CD14-positive monocyte (primary cell): ENCODE measurements at regions not wholly inside any gene's neighbourhood (a gene's known extent, or its start where the extent isn't known, plus 50 kb on each side); places are given as distances from the start of the nearest gene placed in this dataset.

Experiments
- DNase-seq, 3 donors: peaks; one replicate each; pipeline ENCODE4 v3.0.0-alpha.2; 2011 to 2022
- H2AFZ ChIP-seq: 2 replicates; pipeline ENCODE4 v1.6.0; 2012; ENCODE audit warnings: mild to moderate bottlenecking, low read depth, low read length, inconsistent platforms; ENCODE audit not compliant: insufficient read depth, poor library complexity, severe bottlenecking
- H3K27ac ChIP-seq, 2 donors: 1 replicate in 1 of 2; 2 replicates in 1 of 2; pipeline ENCODE4 v1.5.1; 2012 to 2013; ENCODE audit warnings: low read length in 2 of 2, control low read depth in 1 of 2, inconsistent platforms in 1 of 2, low read depth in 1 of 2, mild to moderate bottlenecking in 1 of 2
- H3K27me3 ChIP-seq, 2 donors: one replicate each; pipeline versions ENCODE4 v1.6.0 to v1.6.1; 2011 to 2013; ENCODE audit warnings: low read length in 2 of 2; ENCODE audit not compliant: control insufficient read depth in 2 of 2, insufficient read depth in 2 of 2
- H3K36me3 ChIP-seq, 2 donors: replicated peaks in 1 of 2; 1 replicate in 1 of 2; 2 replicates in 1 of 2; pipeline versions ENCODE4 v1.5.1 to v1.6.1; 2012 to 2013; ENCODE audit warnings: low read length in 2 of 2, control low read depth in 1 of 2, inconsistent platforms in 1 of 2, mild to moderate bottlenecking in 1 of 2; ENCODE audit not compliant: insufficient read depth in 2 of 2, control insufficient read depth in 1 of 2
- H3K4me1 ChIP-seq, 2 donors: 1 replicate in 1 of 2; 2 replicates in 1 of 2; pipeline versions ENCODE4 v1.5.1 to v1.6.1; 2012 to 2013; ENCODE audit warnings: low read length in 2 of 2, control low read depth in 1 of 2, inconsistent platforms in 1 of 2, mild to moderate bottlenecking in 1 of 2, moderate library complexity in 1 of 2; ENCODE audit not compliant: insufficient read depth in 2 of 2, control insufficient read depth in 1 of 2
- H3K4me2 ChIP-seq: replicated peaks from 2 replicates; pipeline ENCODE3; 2012; ENCODE audit warnings: low read length, moderate library complexity, mild to moderate bottlenecking; ENCODE audit not compliant: poor library complexity, severe bottlenecking; ENCODE audit errors: extremely low read depth
- H3K4me3 ChIP-seq, 3 experiments: fragments of 200-600 bp in 1 of 3; sonication (generic) in 1 of 3; replicated peaks in 1 of 3; 1 replicate in 2 of 3; 2 replicates in 1 of 3; pipeline ENCODE4 v1.5.1; 2011 to 2013; ENCODE audit warnings: low read length in 3 of 3, mild to moderate bottlenecking in 3 of 3, control low read depth in 2 of 3, low read depth in 2 of 3, inconsistent platforms in 1 of 3, moderate library complexity in 1 of 3
- H3K79me2 ChIP-seq: 2 replicates; pipeline ENCODE4 v1.6.0; 2012; ENCODE audit warnings: mild to moderate bottlenecking, control low read depth, inconsistent platforms, low read length, moderate library complexity; ENCODE audit not compliant: insufficient read depth
- H3K9ac ChIP-seq: 2 replicates; pipeline ENCODE4 v1.6.0; 2017; ENCODE audit warnings: low read length, mild to moderate bottlenecking; ENCODE audit not compliant: insufficient read depth, poor library complexity, severe bottlenecking
- H3K9me3 ChIP-seq, 2 donors: replicated peaks in 1 of 2; 1 replicate in 1 of 2; 2 replicates in 1 of 2; pipeline versions ENCODE4 v1.5.1 to v1.6.1; 2012 to 2013; ENCODE audit warnings: low read length in 2 of 2, control low read depth in 1 of 2; ENCODE audit not compliant: control insufficient read depth in 1 of 2, insufficient read depth in 1 of 2
- H4K20me1 ChIP-seq: 2 replicates; pipeline ENCODE4 v1.6.0; 2012; ENCODE audit warnings: mild to moderate bottlenecking, low read length, control low read depth, moderate library complexity; ENCODE audit not compliant: insufficient read depth
- H3K27ac Mint-ChIP-seq, 7 donors: one replicate each; pipeline ENCODE4 v1.8.0; 2020; ENCODE audit warnings: mild to moderate bottlenecking in 7 of 7, mixed read lengths in 7 of 7, moderate library complexity in 6 of 7, inconsistent platforms in 2 of 7
- H3K27me3 Mint-ChIP-seq, 3 donors: one replicate each; pipeline ENCODE4 v1.8.0; 2021 to 2022; ENCODE audit warnings: low read depth in 3 of 3, mild to moderate bottlenecking in 3 of 3, mixed read lengths in 3 of 3, moderate library complexity in 3 of 3, inconsistent platforms in 1 of 3
- H3K36me3 Mint-ChIP-seq, 2 donors: one replicate each; pipeline ENCODE4 v1.8.0; 2020; ENCODE audit warnings: mixed read lengths in 2 of 2, inconsistent platforms in 1 of 2, mild to moderate bottlenecking in 1 of 2
- H3K4me1 Mint-ChIP-seq: one replicate; pipeline ENCODE4 v1.8.0; 2020; ENCODE audit warnings: mild to moderate bottlenecking, mixed read lengths
- H3K4me3 Mint-ChIP-seq, 2 donors: one replicate each; pipeline ENCODE4 v1.8.0; 2020; ENCODE audit warnings: mild to moderate bottlenecking in 2 of 2, mixed read lengths in 2 of 2, moderate library complexity in 1 of 2
- H3K9me3 Mint-ChIP-seq, 7 donors: one replicate each; pipeline ENCODE4 v1.8.0; 2020 to 2022; ENCODE audit warnings: mixed read lengths in 7 of 7, mild to moderate bottlenecking in 6 of 7, moderate library complexity in 6 of 7, inconsistent platforms in 2 of 7
- CTCF ChIP-seq: fragments of 200-600 bp; IDR thresholded peaks from one replicate; pipeline ENCODE4 v1.8.0; 2022; ENCODE audit warnings: antibody characterized with exemption, mild to moderate bottlenecking
- WGBS: methylation state at CpG from one replicate; pipeline ENCODE4 v1.1.5; 2013; ENCODE audit warnings: missing lambda C conversion rate; ENCODE audit not compliant: insufficient coverage; 5-methylcytosine and 5-hydroxymethylcytosine counted together
- intact Hi-C, 2 donors: fragments of 100-400 bp; cut with micrococcal nuclease; formaldehyde crosslinking; loops; one replicate each; pipeline versions ENCODE4 v1.15.0 to v1.15.1; 2023

GRCh38 chr12:92074889-92075288 is 70.8 kb downstream of the BTG1 start:
- no peak overlapping the region for H3K4me2 ChIP-seq
- H3K27me3 ChIP-seq: no peaks in the 10 kb centered on the region
- peaks cover 0 to 3% of the 10 kb centered on the region in 2 donors for H3K36me3 Mint-ChIP-seq
- no peaks in the 10 kb centered on the region for H3K36me3 ChIP-seq
- no peaks in the 10 kb centered on the region for H3K9me3 ChIP-seq
- H3K79me2 ChIP-seq: peaks cover 15% of the 10 kb centered on the region
- H3K4me1 ChIP-seq: peaks cover 64 to 86% of the 10 kb centered on the region in 2 donors
- H2AFZ ChIP-seq: no peak overlapping the region
- no peak overlapping the region for H3K27ac ChIP-seq
- H4K20me1 ChIP-seq: no peaks in the 10 kb centered on the region
- TF ChIP-seq CTCF: no peak
- no peak for DNase-seq
- no peak overlapping the region for H3K4me3 ChIP-seq
- no peak overlapping the region for H3K9ac ChIP-seq
- no CpG with 5 or more reads among the region's 2 CpGs for WGBS
- peaks cover 83% of the 10 kb centered on the region for H3K4me1 Mint-ChIP-seq
- H3K9me3 Mint-ChIP-seq: peaks cover 0 to 5% (median 0%) of the 10 kb centered on the region in 7 donors
- H3K27ac Mint-ChIP-seq: peak overlapping the region in 3 of 7 donors; percentile 23 to 63 (median 45)
- no peak overlapping the region for H3K4me3 Mint-ChIP-seq
- H3K27me3 Mint-ChIP-seq: no peaks in the 10 kb centered on the region
- intact Hi-C loops: loop anchor here in 1 of 2 donors (10.0 kb wide), 1 partner anchor 50 kb away; no protein-coding TSS in a partner anchor

GRCh38 chr12:92073094-92073493 is 72.6 kb downstream of the BTG1 start:
- Histone ChIP-seq H2AFZ (no peak overlapping the region), H3K9ac (no peak overlapping the region), H3K4me1 (peaks cover 75 to 89% of the 10 kb centered on the region in 2 donors), H3K4me3 (no peak overlapping the region), H3K27ac (peak overlapping the region in 1 of 2 donors; percentile 49), H4K20me1 (no peaks in the 10 kb centered on the region), H3K36me3 (no peaks in the 10 kb centered on the region), H3K4me2 (no peak overlapping the region), H3K79me2 (peaks cover 27% of the 10 kb centered on the region), H3K27me3 (no peaks in the 10 kb centered on the region), H3K9me3 (no peaks in the 10 kb centered on the region)
- no CpG with 5 or more reads among the region's 2 CpGs for WGBS
- no peaks in the 10 kb centered on the region for H3K27me3 Mint-ChIP-seq
- H3K9me3 Mint-ChIP-seq: peaks cover 0 to 5% (median 0%) of the 10 kb centered on the region in 7 donors
- peak overlapping the region in 6 of 7 donors; percentile 26 to 78 (median 64) for H3K27ac Mint-ChIP-seq
- intact Hi-C loops: loop anchor here in 1 of 2 donors (10.0 kb wide), 1 partner anchor 52 kb away; no protein-coding TSS in a partner anchor
- no peak overlapping the region for H3K4me3 Mint-ChIP-seq
- H3K36me3 Mint-ChIP-seq: peaks cover 0 to 2% of the 10 kb centered on the region in 2 donors
- H3K4me1 Mint-ChIP-seq: peaks cover 83% of the 10 kb centered on the region
- no peak for DNase-seq
- TF ChIP-seq CTCF: no peak
